Mesendoderm (in vitro differentiated cells): ENCODE measurements at regions not wholly inside any gene's neighbourhood (a gene's known extent, or its start where the extent isn't known, plus 50 kb on each side); places are given as distances from the start of the nearest gene placed in this dataset.

Experiments
- DNase-seq: peaks from one replicate; pipeline ENCODE4 v3.0.0; 2013
- H2AK5ac ChIP-seq: 2 replicates; pipeline ENCODE4 v1.6.1; 2013; ENCODE audit warnings: low read length, inconsistent platforms
- H2BK120ac ChIP-seq: 2 replicates; pipeline ENCODE4 v1.6.1; 2013; ENCODE audit warnings: low read depth, mild to moderate bottlenecking, low read length, moderate library complexity, mixed read lengths
- H2BK15ac ChIP-seq: replicated peaks from 2 replicates; pipeline ENCODE4 v1.6.1; 2013; ENCODE audit warnings: low read depth, mild to moderate bottlenecking, moderate library complexity
- H2BK5ac ChIP-seq: 2 replicates; pipeline ENCODE4 v1.6.1; 2013; ENCODE audit warnings: low read length, inconsistent platforms
- H3K18ac ChIP-seq: 2 replicates; pipeline ENCODE4 v1.6.1; 2013; ENCODE audit warnings: mild to moderate bottlenecking, low read length, mixed read lengths
- H3K23ac ChIP-seq: one replicate; pipeline ENCODE4 v1.6.1; 2013; ENCODE audit warnings: low read length
- H3K27ac ChIP-seq: 2 replicates; pipeline ENCODE4 v1.5.1; 2013; ENCODE audit warnings: low read depth, mild to moderate bottlenecking, inconsistent platforms, low read length, moderate library complexity
- H3K27me3 ChIP-seq: 2 replicates; pipeline ENCODE4 v1.6.1; 2013; ENCODE audit warnings: low read length, control low read depth, mild to moderate bottlenecking, inconsistent platforms; ENCODE audit not compliant: insufficient read depth, poor library complexity
- H3K36me3 ChIP-seq: 2 replicates; pipeline ENCODE4 v1.6.1; 2013; ENCODE audit warnings: low read length, inconsistent platforms; ENCODE audit not compliant: control insufficient read depth, insufficient read depth
- H3K4ac ChIP-seq: one replicate; pipeline ENCODE4 v1.6.1; 2013; ENCODE audit warnings: low read depth, mild to moderate bottlenecking, low read length, moderate library complexity
- H3K4me1 ChIP-seq: 2 replicates; pipeline ENCODE4 v1.6.1; 2013; ENCODE audit warnings: low read depth, low read length, inconsistent platforms; ENCODE audit not compliant: control insufficient read depth
- H3K4me2 ChIP-seq: 2 replicates; pipeline ENCODE4 v1.6.1; 2013; ENCODE audit warnings: low read length
- H3K4me3 ChIP-seq: 2 replicates; pipeline ENCODE4 v1.5.1; 2013; ENCODE audit warnings: mild to moderate bottlenecking, low read length
- H3K56ac ChIP-seq: one replicate; pipeline ENCODE4 v1.6.1; 2013; ENCODE audit warnings: low read length
- H3K79me1 ChIP-seq: 2 replicates; pipeline ENCODE4 v1.6.1; 2013; ENCODE audit warnings: low read length, inconsistent platforms
- H3K79me2 ChIP-seq: 2 replicates; pipeline ENCODE4 v1.6.1; 2013; ENCODE audit warnings: mild to moderate bottlenecking, low read length; ENCODE audit not compliant: control insufficient read depth, insufficient read depth
- H3K9ac ChIP-seq: 2 replicates; pipeline ENCODE4 v1.6.1; 2013; ENCODE audit warnings: low read length, inconsistent platforms
- H4K5ac ChIP-seq: one replicate; pipeline ENCODE4 v1.6.1; 2013; ENCODE audit warnings: low read length
- H4K8ac ChIP-seq: one replicate; pipeline ENCODE4 v1.6.1; 2013; ENCODE audit warnings: low read depth, mild to moderate bottlenecking, control low read depth, low read length, moderate library complexity
- WGBS: extraction: QIAGEN DNeasy Blood & Tissue Kit; methylation state at CpG from one replicate; pipeline ENCODE4 v1.1.7; 2013; ENCODE audit warnings: low lambda C conversion rate, missing lambda C conversion rate; ENCODE audit not compliant: insufficient coverage; ENCODE audit errors: extremely low coverage; 5-methylcytosine and 5-hydroxymethylcytosine counted together

DNA sequence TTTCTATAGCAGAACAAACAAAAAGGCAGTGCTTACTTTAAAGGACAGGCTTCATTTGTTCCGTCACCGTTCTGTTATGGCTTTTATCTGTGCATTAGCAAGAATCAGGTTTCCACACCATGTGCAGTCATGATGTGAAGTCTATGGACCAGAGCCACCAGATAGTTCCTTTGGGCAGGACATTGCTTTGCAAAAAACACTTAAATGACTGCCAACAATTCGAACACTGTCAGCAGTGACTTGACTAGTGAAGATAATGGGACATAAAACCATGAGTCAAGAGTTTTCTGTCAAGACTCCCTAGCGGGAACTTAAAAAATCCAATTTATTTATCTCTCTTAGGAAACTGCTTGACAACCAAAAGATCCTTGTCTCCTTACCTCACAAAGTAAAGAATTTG is 80.3 kb downstream of the NKX2-1 start:
- H3K4me3 ChIP-seq = no peak overlapping the region
- H2AK5ac ChIP-seq = no peak overlapping the region
- H3K27ac ChIP-seq = no peak overlapping the region
- no peaks in the 10 kb centered on the region for H3K79me2 ChIP-seq
- H3K4me1 ChIP-seq = peaks cover 7% of the 10 kb centered on the region
- no peak overlapping the region for H3K4ac ChIP-seq
- no peak overlapping the region for H3K9ac ChIP-seq
- no peaks in the 10 kb centered on the region for H3K79me1 ChIP-seq
- H2BK120ac ChIP-seq = no peak overlapping the region
- no peak overlapping the region for H3K4me2 ChIP-seq
- no CpG with 5 or more reads among the region's 4 CpGs for WGBS
- H3K27me3 ChIP-seq = no peaks in the 10 kb centered on the region
- DNase-seq = no peak
- H3K23ac ChIP-seq = no peak overlapping the region
- no peak overlapping the region for H4K8ac ChIP-seq
- H3K56ac ChIP-seq = no peak overlapping the region
- H2BK15ac ChIP-seq = no peak overlapping the region
- H3K36me3 ChIP-seq = no peaks in the 10 kb centered on the region
- H3K18ac ChIP-seq = no peak overlapping the region
- no peak overlapping the region for H2BK5ac ChIP-seq
- H4K5ac ChIP-seq = no peak overlapping the region

DNA sequence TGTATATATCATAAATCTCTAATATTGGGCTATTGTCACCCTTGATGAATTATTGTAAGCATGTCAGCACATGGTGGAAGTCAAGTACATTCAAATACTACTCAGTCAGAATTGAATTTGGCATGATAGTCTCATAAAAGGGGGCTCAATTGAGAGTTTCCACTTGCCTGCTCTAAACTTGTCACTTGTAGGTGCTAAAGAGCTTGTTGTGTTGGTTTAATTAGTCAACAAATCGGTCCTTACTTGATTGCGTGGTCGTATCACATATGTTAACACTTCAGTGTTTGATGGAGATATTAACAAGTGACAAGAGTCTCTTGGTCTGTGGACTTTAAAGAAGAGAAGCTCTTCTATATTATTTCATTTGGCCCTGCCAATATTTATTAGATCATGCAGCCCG is 81.1 kb downstream of the NKX2-1 start:
- Histone ChIP-seq H2BK15ac (no peak overlapping the region), H3K9ac (no peak overlapping the region), H3K56ac (no peak overlapping the region), H2BK5ac (no peak overlapping the region), H4K8ac (no peak overlapping the region), H3K36me3 (no peaks in the 10 kb centered on the region), H3K27ac (no peak overlapping the region), H3K79me1 (no peaks in the 10 kb centered on the region), H2BK120ac (no peak overlapping the region), H3K23ac (no peak overlapping the region), H4K5ac (no peak overlapping the region), H3K4ac (no peak overlapping the region), H3K18ac (no peak overlapping the region), H3K27me3 (no peaks in the 10 kb centered on the region), H3K4me3 (no peak overlapping the region), H3K4me1 (peaks cover 7% of the 10 kb centered on the region), H3K4me2 (no peak overlapping the region), H3K79me2 (no peaks in the 10 kb centered on the region), H2AK5ac (no peak overlapping the region)
- WGBS = no CpG with 5 or more reads among the region's 4 CpGs
- no peak for DNase-seq

DNA sequence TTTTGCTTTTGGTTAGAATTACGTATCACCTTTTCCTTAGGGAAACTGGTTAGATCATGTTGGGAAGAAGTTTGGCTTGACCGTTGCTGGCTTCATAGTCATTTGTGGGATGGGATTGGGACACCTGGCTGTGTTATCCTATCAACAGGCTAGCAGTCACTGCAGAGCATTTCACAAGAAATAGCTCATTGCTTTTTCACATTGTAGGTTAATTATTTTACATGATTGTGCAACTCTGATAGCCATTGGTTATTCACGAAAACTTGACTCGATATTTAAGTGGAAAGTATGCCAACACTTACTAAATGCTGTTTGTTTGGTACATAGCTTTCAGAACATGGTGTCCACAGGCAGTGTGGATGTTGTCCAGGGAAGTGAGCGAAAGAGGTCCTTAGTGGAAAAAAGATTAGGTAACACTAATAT is 89.4 kb downstream of the NKX2-1 start:
- H3K9ac ChIP-seq = no peak overlapping the region
- no CpG with 5 or more reads among the region's 5 CpGs for WGBS
- DNase-seq = no peak
- H2BK5ac ChIP-seq = no peak overlapping the region
- H2BK15ac ChIP-seq = no peak overlapping the region
- no peak overlapping the region for H3K56ac ChIP-seq
- H3K4me1 ChIP-seq = peaks cover 4% of the 10 kb centered on the region
- no peak overlapping the region for H4K5ac ChIP-seq
- H3K4me2 ChIP-seq = no peak overlapping the region
- H4K8ac ChIP-seq = no peak overlapping the region
- H3K18ac ChIP-seq = no peak overlapping the region
- H3K79me1 ChIP-seq = no peaks in the 10 kb centered on the region
- H3K36me3 ChIP-seq = no peaks in the 10 kb centered on the region
- no peak overlapping the region for H3K27ac ChIP-seq
- no peak overlapping the region for H2BK120ac ChIP-seq
- no peak overlapping the region for H3K4ac ChIP-seq
- H2AK5ac ChIP-seq = no peak overlapping the region
- no peak overlapping the region for H3K4me3 ChIP-seq
- no peaks in the 10 kb centered on the region for H3K79me2 ChIP-seq
- no peaks in the 10 kb centered on the region for H3K27me3 ChIP-seq
- H3K23ac ChIP-seq = no peak overlapping the region

DNA sequence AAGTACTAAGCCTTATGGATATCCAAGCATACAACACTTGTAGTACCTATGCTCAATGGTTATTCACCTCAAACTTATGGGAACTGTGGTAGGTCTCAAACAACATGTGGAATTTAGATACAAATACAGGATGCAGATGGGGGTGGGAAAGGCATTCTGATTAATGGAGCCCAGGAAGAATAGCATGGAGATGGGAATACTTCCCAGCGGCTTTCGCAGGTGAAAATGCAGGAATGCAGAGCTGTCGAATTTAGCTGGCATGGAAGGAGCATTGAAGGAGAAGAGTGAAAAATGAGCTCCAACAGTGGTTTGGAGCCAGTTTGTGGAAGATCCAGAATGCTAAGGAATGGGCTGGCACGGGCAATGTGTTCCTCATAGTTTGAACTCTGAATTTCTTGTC is 89.9 kb downstream of the NKX2-1 start:
- H3K79me1 ChIP-seq = no peaks in the 10 kb centered on the region
- no peak overlapping the region for H3K4ac ChIP-seq
- H3K27me3 ChIP-seq = no peaks in the 10 kb centered on the region
- no peak overlapping the region for H4K5ac ChIP-seq
- H3K4me3 ChIP-seq = no peak overlapping the region
- H3K23ac ChIP-seq = no peak overlapping the region
- no peak overlapping the region for H2AK5ac ChIP-seq
- no CpG with 5 or more reads among the region's 4 CpGs for WGBS
- no peak overlapping the region for H2BK120ac ChIP-seq
- H3K4me2 ChIP-seq = no peak overlapping the region
- H2BK5ac ChIP-seq = no peak overlapping the region
- no peaks in the 10 kb centered on the region for H3K36me3 ChIP-seq
- no peak overlapping the region for H3K9ac ChIP-seq
- H3K4me1 ChIP-seq = peaks cover 4% of the 10 kb centered on the region
- H3K18ac ChIP-seq = no peak overlapping the region
- H3K79me2 ChIP-seq = no peaks in the 10 kb centered on the region
- DNase-seq = peak; percentile 42
- no peak overlapping the region for H2BK15ac ChIP-seq
- H3K27ac ChIP-seq = no peak overlapping the region
- no peak overlapping the region for H4K8ac ChIP-seq
- H3K56ac ChIP-seq = no peak overlapping the region

DNA sequence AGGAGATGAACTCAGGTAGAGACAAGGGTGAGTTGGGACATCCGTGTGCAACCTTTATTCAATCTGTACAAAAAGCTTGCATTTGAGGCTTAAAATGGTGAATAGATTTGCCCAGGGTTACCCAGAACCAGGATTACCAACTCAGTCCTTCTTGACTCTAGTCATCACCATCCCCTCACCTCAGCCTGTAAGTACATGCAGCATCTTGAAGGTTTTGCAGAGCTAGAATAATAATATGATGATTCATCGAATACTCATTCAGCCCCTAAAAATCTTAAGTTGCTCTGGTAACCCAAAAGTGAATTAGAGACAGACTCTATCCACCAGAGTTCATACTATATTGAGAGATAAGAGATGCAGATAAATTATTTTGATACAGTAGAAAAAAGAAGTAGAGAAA is 90.3 kb downstream of the NKX2-1 start:
- H3K4me2 ChIP-seq = no peak overlapping the region
- H3K18ac ChIP-seq = no peak overlapping the region
- H3K4ac ChIP-seq = no peak overlapping the region
- no peak overlapping the region for H4K8ac ChIP-seq
- no peak overlapping the region for H2BK15ac ChIP-seq
- no peak overlapping the region for H3K27ac ChIP-seq
- no peaks in the 10 kb centered on the region for H3K36me3 ChIP-seq
- DNase-seq = no peak
- H3K23ac ChIP-seq = no peak overlapping the region
- H3K4me3 ChIP-seq = no peak overlapping the region
- H3K79me1 ChIP-seq = no peaks in the 10 kb centered on the region
- peaks cover 4% of the 10 kb centered on the region for H3K4me1 ChIP-seq
- no peak overlapping the region for H2BK5ac ChIP-seq
- H2AK5ac ChIP-seq = no peak overlapping the region
- no peaks in the 10 kb centered on the region for H3K79me2 ChIP-seq
- no peak overlapping the region for H3K56ac ChIP-seq
- no CpG with 5 or more reads among the region's 2 CpGs for WGBS
- H2BK120ac ChIP-seq = no peak overlapping the region
- no peak overlapping the region for H3K9ac ChIP-seq
- H3K27me3 ChIP-seq = no peaks in the 10 kb centered on the region
- H4K5ac ChIP-seq = no peak overlapping the region

DNA sequence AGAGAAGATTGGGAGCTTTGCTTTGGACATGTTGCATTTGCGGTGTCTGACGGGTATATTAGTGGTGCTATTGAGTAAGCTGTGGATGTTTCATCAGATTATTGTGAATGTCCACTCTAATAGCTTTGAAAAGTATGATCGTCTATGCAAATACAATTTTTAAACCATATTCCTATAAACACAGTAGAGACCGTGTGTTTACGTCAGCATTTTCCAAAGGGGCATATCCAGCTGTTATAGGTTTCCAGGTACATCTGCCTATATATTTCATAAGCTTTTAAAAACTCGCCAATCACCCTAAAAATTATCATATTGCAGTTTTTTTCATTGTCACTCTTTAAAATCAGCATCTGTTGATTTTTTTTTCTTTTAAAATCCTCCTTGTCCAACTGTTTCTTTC is 91.7 kb downstream of the NKX2-1 start:
- no peak overlapping the region for H2BK120ac ChIP-seq
- no peak overlapping the region for H3K9ac ChIP-seq
- 100% methylated on average over 1 of the region's 6 CpGs for WGBS
- H2AK5ac ChIP-seq = no peak overlapping the region
- no peak overlapping the region for H2BK15ac ChIP-seq
- H3K4me1 ChIP-seq = peaks cover 4% of the 10 kb centered on the region
- H3K27ac ChIP-seq = no peak overlapping the region
- H3K23ac ChIP-seq = no peak overlapping the region
- no peak overlapping the region for H3K4me3 ChIP-seq
- no peak overlapping the region for H2BK5ac ChIP-seq
- H3K79me2 ChIP-seq = no peaks in the 10 kb centered on the region
- H3K4ac ChIP-seq = no peak overlapping the region
- no peak for DNase-seq
- no peak overlapping the region for H4K5ac ChIP-seq
- no peak overlapping the region for H4K8ac ChIP-seq
- H3K27me3 ChIP-seq = no peaks in the 10 kb centered on the region
- no peak overlapping the region for H3K4me2 ChIP-seq
- H3K18ac ChIP-seq = no peak overlapping the region
- H3K36me3 ChIP-seq = no peaks in the 10 kb centered on the region
- H3K56ac ChIP-seq = no peak overlapping the region
- H3K79me1 ChIP-seq = no peaks in the 10 kb centered on the region
